Left lung (tissue), 4 donors: ENCODE measurements at regions not wholly inside any gene's neighbourhood (a gene's known extent, or its start where the extent isn't known, plus 50 kb on each side); places are given as distances from the start of the nearest gene placed in this dataset.

Experiments used
- ATAC-seq: fragments of 200-7000 bp; cut with Tn5 transposase; one replicate; pipeline ENCODE4 v1.9.1; 2020; ENCODE audit warnings: moderate library complexity
- DNase-seq, 4 donors: peaks; one replicate each; pipeline ENCODE4 v3.0.0-alpha.2; 2013 to 2020
- H3K27ac ChIP-seq, 2 donors: fragments of 200-600 bp; sonication (generic) in 1 of 2; one replicate each; pipeline versions ENCODE4 v1.5.0 to v1.8.0; 2020 to 2021
- H3K27me3 ChIP-seq, 2 donors: fragments of 200-600 bp; sonication (generic) in 1 of 2; one replicate each; pipeline versions ENCODE4 v1.5.0 to v1.8.0; 2020 to 2021
- H3K36me3 ChIP-seq, 2 donors: fragments of 200-600 bp; sonication (generic) in 1 of 2; one replicate each; pipeline versions ENCODE4 v1.5.0 to v1.8.0; 2020 to 2021
- H3K4me1 ChIP-seq, 2 donors: fragments of 200-600 bp; one replicate each; pipeline ENCODE4 v1.8.0; 2021
- H3K4me3 ChIP-seq, 2 donors: fragments of 200-600 bp; sonication (generic) in 1 of 2; one replicate each; pipeline versions ENCODE4 v1.5.0 to v1.8.0; 2020 to 2021; ENCODE audit warnings: mild to moderate bottlenecking in 1 of 2
- H3K9me3 ChIP-seq, 2 donors: fragments of 200-600 bp; sonication (generic) in 1 of 2; one replicate each; pipeline versions ENCODE4 v1.5.0 to v1.8.0; 2020 to 2021
- CTCF ChIP-seq, 2 donors: fragments of 200-600 bp; sonication (generic) in 1 of 2; IDR thresholded peaks; one replicate each; pipeline versions ENCODE4 v1.5.0 to v1.8.0; 2021; ENCODE audit warnings: antibody characterized with exemption in 2 of 2
- intact Hi-C, 2 donors: fragments of 100-400 bp; cut with DNase I; formaldehyde crosslinking; loops; one replicate each; pipeline versions ENCODE4 v1.11.2 to v1.14.2; 2022
- donor health status: DM: no; HTN: yes; CAD: no.
- donor health status: DM: no; HTN: no; CAD: no.

GRCh38 chr20:58135441-58136148 lies 92.9 kb downstream of the ANKRD60 start:
- Histone ChIP-seq H3K4me3 (no peak overlapping the region), H3K27me3 (peaks cover 0 to 79% of the 10 kb centered on the region in 2 donors), H3K36me3 (no peaks in the 10 kb centered on the region), H3K9me3 (no peaks in the 10 kb centered on the region), H3K4me1 (peaks cover 2 to 4% of the 10 kb centered on the region in 2 donors), H3K27ac (no peak overlapping the region)
- DNase-seq (no peak), ATAC-seq (no peak)
- no peak for TF ChIP-seq CTCF (IDR thresholded peaks at IDR 0.05)
- intact Hi-C loops, result no loop called here

- no peak for TF ChIP-seq CTCF (IDR thresholded peaks at IDR 0.05)
- DNase-seq (no peak), ATAC-seq (no peak)
- Histone ChIP-seq H3K4me1 (peaks cover 2 to 4% of the 10 kb centered on the region in 2 donors), H3K27me3 (peaks cover 0 to 79% of the 10 kb centered on the region in 2 donors), H3K27ac (no peak overlapping the region), H3K4me3 (no peak overlapping the region), H3K9me3 (no peaks in the 10 kb centered on the region), H3K36me3 (no peaks in the 10 kb centered on the region)
- intact Hi-C loops, result no loop called here
These were observed 95.2 kb downstream of the ANKRD60 start for GRCh38 chr20:58133020-58133808.

GRCh38 chr20:58131551-58132142 lies 96.8 kb downstream of the ANKRD60 start:
- Histone ChIP-seq H3K4me3 (no peak overlapping the region), H3K36me3 (no peaks in the 10 kb centered on the region), H3K9me3 (no peaks in the 10 kb centered on the region), H3K4me1 (peaks cover 2 to 4% of the 10 kb centered on the region in 2 donors), H3K27me3 (peaks cover 0 to 65% of the 10 kb centered on the region in 2 donors), H3K27ac (peak overlapping the region in 1 of 2 donors; percentile 21)
- TF ChIP-seq CTCF (IDR thresholded peaks at IDR 0.05), result no peak
- intact Hi-C loops, result no loop called here
- peak; percentile 51 for ATAC-seq
- peak in 2 of 4 donors; percentile 39 to 50 for DNase-seq

GRCh38 chr20:58131151-58131550 lies 97.3 kb downstream of the ANKRD60 start:
- ATAC-seq (peak; percentile 32), DNase-seq (no peak)
- H3K36me3 ChIP-seq, result no peaks in the 10 kb centered on the region
- no peak overlapping the region for H3K4me3 ChIP-seq
- intact Hi-C loops, result no loop called here
- no peak for TF ChIP-seq CTCF (IDR thresholded peaks at IDR 0.05)
- H3K27me3 ChIP-seq, result peaks cover 0 to 60% of the 10 kb centered on the region in 2 donors
- no peaks in the 10 kb centered on the region for H3K9me3 ChIP-seq
- peak overlapping the region in 1 of 2 donors; percentile 21 for H3K27ac ChIP-seq
- H3K4me1 ChIP-seq, result peaks cover 2 to 4% of the 10 kb centered on the region in 2 donors

GRCh38 chr20:58130581-58130980 lies 97.9 kb downstream of the ANKRD60 start:
- Histone ChIP-seq H3K36me3 (no peaks in the 10 kb centered on the region), H3K4me3 (no peak overlapping the region), H3K27ac (no peak overlapping the region), H3K4me1 (peaks cover under 1 to 4% of the 10 kb centered on the region in 2 donors), H3K9me3 (no peaks in the 10 kb centered on the region), H3K27me3 (peaks cover 0 to 54% of the 10 kb centered on the region in 2 donors)
- DNase-seq, result no peak
- no peak for ATAC-seq
- intact Hi-C loops, result no loop called here
- TF ChIP-seq CTCF (IDR thresholded peaks at IDR 0.05), result no peak
